K562 (cell line): ENCODE measurements at regions not wholly inside any gene's neighbourhood (a gene's known extent, or its start where the extent isn't known, plus 50 kb on each side); places are given as distances from the start of the nearest gene placed in this dataset.

ENCODE experiments used
- ATAC-seq: fragments of 200-7000 bp; cut with Tn5 transposase; 3 replicates; pipeline ENCODE4 v1.9.1; 2020; ENCODE audit warnings: moderate library complexity
- BruUV-seq: library from RNA; stranded (reverse); fragments of 400-500 nt; replicated peaks from 2 replicates; lab custom pipeline; 2021; lab: Mats Ljungman, UMichigan
- CTCF ChIA-PET: fragments of 300-600 bp; formaldehyde crosslinking; extraction: SDS; loops from one replicate; lab custom pipeline; 2021; ENCODE audit warnings: low intra/inter-chr PET ratio; lab: Yijun Ruan, JAX
- POLR2A ChIA-PET: fragments of 300-600, 350-650 bp; sonication (Branson Sonifier 250); formaldehyde crosslinking; extraction: SDS; loops from one replicate; lab custom pipeline; 2021; ENCODE audit warnings: antibody characterized with exemption, inconsistent platforms; lab: Yijun Ruan, JAX
- DNase-seq, 4 experiments: peaks; one replicate each; pipeline versions ENCODE4 v3.0.0 to v3.0.0-alpha.2; 2011 to 2018; ENCODE audit warnings: low spot score in 3 of 4, mixed read lengths in 3 of 4; ENCODE audit errors: extremely low read depth in 1 of 4
- FAIRE-seq: peaks from 2 replicates; lab custom pipeline; 2011; peaks lifted over from hg19 to GRCh38; lab: Jason Lieb, UNC
- H2AFZ ChIP-seq: 2 replicates; pipeline ENCODE4 v1.6.0; 2011; ENCODE audit warnings: low read depth, low read length, control low read depth, inconsistent platforms
- H3K27ac ChIP-seq: fragments of 200-600 bp; 3 replicates; pipeline ENCODE4 v1.8.0; 2011; ENCODE audit warnings: low read depth, mild to moderate bottlenecking, control low read depth, inconsistent platforms, low read length, moderate library complexity, mixed read lengths; ENCODE audit errors: extremely low read depth
- H3K27me3 ChIP-seq, 2 experiments: fragments of 300-600 bp in 1 of 2; 2 replicates in 1 of 2; 3 replicates in 1 of 2; pipeline versions ENCODE4 v1.6.0 to v1.8.0; 2011; ENCODE audit warnings: inconsistent platforms in 2 of 2, low read length in 2 of 2, mild to moderate bottlenecking in 1 of 2, mixed read lengths in 1 of 2, moderate library complexity in 1 of 2; ENCODE audit not compliant: control insufficient read depth in 2 of 2, insufficient read depth in 2 of 2
- H3K36me3 ChIP-seq: fragments of 300-600 bp; 3 replicates; pipeline ENCODE4 v1.8.0; 2011; ENCODE audit warnings: mild to moderate bottlenecking, low read length, inconsistent platforms; ENCODE audit not compliant: control insufficient read depth, insufficient read depth
- H3K4me1 ChIP-seq, 2 experiments: fragments of 200-600 bp in 1 of 2; replicated peaks in 1 of 2; 2 replicates in 1 of 2; 3 replicates in 1 of 2; pipeline versions ENCODE4 v1.5.1 to v1.8.0; 2011; ENCODE audit warnings: inconsistent platforms in 2 of 2, low read length in 2 of 2, mild to moderate bottlenecking in 1 of 2, mixed read lengths in 1 of 2, moderate library complexity in 1 of 2; ENCODE audit not compliant: control insufficient read depth in 2 of 2, insufficient read depth in 2 of 2
- H3K4me2 ChIP-seq: 2 replicates; pipeline ENCODE4 v1.6.1; 2011; ENCODE audit warnings: low read length, control low read depth, inconsistent platforms, mixed read lengths; ENCODE audit not compliant: insufficient read depth
- H3K4me3 ChIP-seq: fragments of 200-600 bp; sonication (generic), shearing (Covaris generic); 2 replicates; pipeline ENCODE4 v1.5.1; 2016; ENCODE audit warnings: control low read depth, inconsistent platforms
- H3K79me2 ChIP-seq: fragments of 200-600 bp; 3 replicates; pipeline ENCODE4 v1.8.0; 2011; ENCODE audit warnings: low read length, inconsistent platforms; ENCODE audit not compliant: control insufficient read depth, insufficient read depth
- H3K9ac ChIP-seq, 2 experiments: 2 replicates each; pipeline versions ENCODE4 v1.6.0 to v1.6.1; 2011; ENCODE audit warnings: low read depth in 2 of 2, low read length in 2 of 2, control low read depth in 1 of 2, inconsistent platforms in 1 of 2, mild to moderate bottlenecking in 1 of 2, mixed read lengths in 1 of 2; ENCODE audit not compliant: insufficient read depth in 1 of 2
- H3K9me1 ChIP-seq: one replicate; pipeline ENCODE4 v1.6.0; 2011; ENCODE audit warnings: inconsistent platforms, mild to moderate bottlenecking, low read length, moderate library complexity; ENCODE audit not compliant: control insufficient read depth, insufficient read depth
- H3K9me3 ChIP-seq: replicated peaks from 2 replicates; pipeline ENCODE4 v1.5.1; 2011; ENCODE audit warnings: low read depth, low read length, inconsistent platforms; ENCODE audit not compliant: control insufficient read depth, insufficient read depth
- H4K20me1 ChIP-seq: replicated peaks from 2 replicates; pipeline ENCODE4 v1.6.1; 2011; ENCODE audit warnings: low read length, inconsistent platforms, mixed read lengths; ENCODE audit not compliant: control insufficient read depth, insufficient read depth
- CBFA2T3 ChIP-seq: fragments of 450-650 bp; IDR thresholded peaks from 2 replicates; pipeline ENCODE4 v1.6.1; 2017
- GABPB2 ChIP-seq: fragments of 250-450 bp; sonication (Bioruptor Pico); conservative IDR thresholded peaks from 2 replicates; pipeline ENCODE4 v1.5.1; 2021; ENCODE audit warnings: mild to moderate bottlenecking
- IRF2 ChIP-seq: sonication (generic); formaldehyde crosslinking; IDR thresholded peaks from 2 replicates; pipeline ENCODE4 v1.8.1; 2022; ENCODE audit warnings: mild to moderate bottlenecking, missing genetic modification reagents
- MED1 ChIP-seq: sonication (generic); formaldehyde crosslinking; IDR thresholded peaks from 2 replicates; pipeline ENCODE4 v1.8.1; 2023; ENCODE audit warnings: missing genetic modification reagents, borderline replicate concordance
- PHF20 ChIP-seq: fragments of 450-650 bp; IDR thresholded peaks from 2 replicates; pipeline ENCODE4 v1.6.1; 2018; ENCODE audit not compliant: partially characterized antibody
- RFX5 ChIP-seq: IDR thresholded peaks from 2 replicates; pipeline ENCODE4 v1.6.1; 2011; ENCODE audit warnings: low read depth, mild to moderate bottlenecking, improper control_type of control experiment, low read length
- SRF ChIP-seq, 2 experiments: fragments of 250-450, 450-650 bp in 1 of 2; sonication (Bioruptor Pico) in 1 of 2; sonication (generic) in 1 of 2; formaldehyde crosslinking; IDR thresholded peaks; 2 replicates each; pipeline versions ENCODE4 v1.5.0 to v1.5.1; 2020 to 2022; ENCODE audit warnings: mild to moderate bottlenecking in 1 of 2, missing genetic modification reagents in 1 of 2
- STAT5B ChIP-seq: fragments of 250-450 bp; sonication (Bioruptor Pico); IDR thresholded peaks from 2 replicates; pipeline ENCODE4 v1.8.0; 2021; ENCODE audit warnings: mild to moderate bottlenecking, inconsistent platforms
- TAF1 ChIP-seq: IDR thresholded peaks from 2 replicates; pipeline ENCODE4 v1.6.1; 2011; ENCODE audit warnings: mild to moderate bottlenecking, low read length, moderate library complexity; ENCODE audit not compliant: insufficient read depth, control insufficient read depth, severe bottlenecking; ENCODE audit errors: extremely low read depth
- ZKSCAN3 ChIP-seq: fragments of 250-450 bp; sonication (Bioruptor Pico); IDR thresholded peaks from 2 replicates; pipeline ENCODE4 v1.4.0; 2020
- ZNF239 ChIP-seq: fragments of 250-450 bp; sonication (Bioruptor Pico); IDR thresholded peaks from 2 replicates; pipeline ENCODE4 v1.4.0; 2020; ENCODE audit warnings: mild to moderate bottlenecking
- ZNF668 ChIP-seq: fragments of 250-450 bp; sonication (Bioruptor Pico); IDR thresholded peaks from 2 replicates; pipeline ENCODE4 v1.8.0; 2022; ENCODE audit warnings: mild to moderate bottlenecking, inconsistent platforms
- WGBS: fragments of 100-300 bp; shearing (Covaris generic); methylation state at CpG from one replicate; pipeline ENCODE4 v1.1.6; 2016; ENCODE audit warnings: low coverage, mixed read lengths; ENCODE audit not compliant: insufficient coverage; ENCODE audit errors: missing lambda C conversion rate; 5-methylcytosine and 5-hydroxymethylcytosine counted together
- in situ Hi-C: fragments of 300-500 bp; cut with MboI; formaldehyde crosslinking; loops from 4 replicates; pipeline ENCODE4 v1.15.0; 2018; ENCODE audit warnings: inconsistent platforms, mixed read lengths
- intact Hi-C: fragments of 100-400 bp; cut with micrococcal nuclease; formaldehyde crosslinking; loops from 2 replicates; pipeline ENCODE4 v1.14.2; 2022
- TF ChIP-seq, protein P1 (sequence below), 2 experiments: IDR thresholded peaks in 1 of 2; conservative IDR thresholded peaks in 1 of 2; 2 replicates each; pipeline ENCODE4 v1.6.1; 2016; ENCODE audit warnings: low read depth in 2 of 2, mild to moderate bottlenecking in 1 of 2, missing compliant biosample characterization in 1 of 2, missing genetic modification characterization in 1 of 2, moderate library complexity in 1 of 2

DNA sequence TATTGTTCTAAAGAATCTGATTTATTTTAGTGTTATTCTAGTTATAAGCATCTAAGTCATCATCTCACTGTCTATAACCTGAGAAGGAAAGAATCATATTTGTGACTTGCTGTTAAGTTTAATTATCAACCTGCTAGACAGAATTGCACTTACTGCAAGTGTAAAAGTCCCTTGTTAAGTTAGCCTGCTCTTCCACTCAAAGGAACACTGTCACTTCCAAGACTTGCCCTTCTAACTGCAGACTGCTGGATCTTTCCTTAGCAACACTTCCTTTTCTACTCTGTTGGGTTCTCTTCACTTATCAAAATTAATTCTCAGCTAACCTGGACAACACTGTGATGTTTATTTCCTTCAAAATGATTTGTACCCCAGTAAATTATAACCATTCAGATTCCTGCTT lies 323.2 kb upstream of the TFPI start (continued):
- no peak for TF ChIP-seq STAT5B (CRISPR knock-in tag)
- TF ChIP-seq, protein P1, sequence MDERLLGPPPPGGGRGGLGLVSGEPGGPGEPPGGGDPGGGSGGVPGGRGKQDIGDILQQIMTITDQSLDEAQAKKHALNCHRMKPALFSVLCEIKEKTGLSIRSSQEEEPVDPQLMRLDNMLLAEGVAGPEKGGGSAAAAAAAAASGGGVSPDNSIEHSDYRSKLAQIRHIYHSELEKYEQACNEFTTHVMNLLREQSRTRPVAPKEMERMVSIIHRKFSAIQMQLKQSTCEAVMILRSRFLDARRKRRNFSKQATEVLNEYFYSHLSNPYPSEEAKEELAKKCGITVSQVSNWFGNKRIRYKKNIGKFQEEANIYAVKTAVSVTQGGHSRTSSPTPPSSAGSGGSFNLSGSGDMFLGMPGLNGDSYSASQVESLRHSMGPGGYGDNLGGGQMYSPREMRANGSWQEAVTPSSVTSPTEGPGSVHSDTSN (CRISPR knock-in tag; IDR thresholded peaks at IDR 0.05; ENCODE audit: low read depth) = no peak
- TF ChIP-seq, protein P1 (tag; conservative IDR thresholded peaks at IDR 0.05; ENCODE audit: low read depth) = no peak

DNA sequence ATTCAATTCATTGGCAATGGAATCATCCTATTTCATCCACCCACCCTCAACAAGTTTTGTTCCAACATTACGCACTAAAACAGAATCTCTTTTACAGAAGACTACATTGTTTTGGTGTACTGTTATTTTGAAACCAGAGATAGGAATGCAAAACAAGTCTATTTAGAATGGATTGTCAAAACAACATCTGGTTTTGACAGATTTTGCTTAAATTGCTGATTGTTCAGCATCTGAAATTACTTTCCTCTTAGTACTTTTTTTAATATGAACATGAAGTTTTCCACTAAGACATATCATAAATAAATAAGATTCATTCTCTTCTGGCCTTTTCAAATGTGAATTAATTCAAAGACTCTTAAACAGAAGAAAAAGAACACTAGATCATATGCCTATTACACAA lies 323.9 kb upstream of the TFPI start:
- no peaks in the 10 kb centered on the region for H3K4me1 ChIP-seq
- TF ChIP-seq PHF20 (no peak), MED1 (CRISPR knock-in tag) (no peak), ZNF239 (CRISPR knock-in tag) (no peak), TAF1 (no peak), GABPB2 (CRISPR knock-in tag) (no peak), ZKSCAN3 (CRISPR knock-in tag) (no peak), ZNF668 (CRISPR knock-in tag) (no peak), RFX5 (no peak), CBFA2T3 (no peak), SRF (CRISPR knock-in tag; IDR thresholded peaks at IDR 0.05) (no peak), IRF2 (no peak)
- TF ChIP-seq, all 486 proteins: peak for 0
- no peaks in the 10 kb centered on the region for H4K20me1 ChIP-seq
- POLR2A ChIA-PET = no interaction called here
- H3K36me3 ChIP-seq = no peaks in the 10 kb centered on the region
- no peaks in the 10 kb centered on the region for H3K9me1 ChIP-seq
- CTCF ChIA-PET = no interaction called here
- ATAC-seq = no peak
- H3K27ac ChIP-seq = no peak overlapping the region
- no TSS peak for BruUV-seq
- H2AFZ ChIP-seq = no peak overlapping the region
- in situ Hi-C loops = no loop called here
- no peak overlapping the region for H3K9ac ChIP-seq
- WGBS = 15% methylated on average over 1 of the region's 1 CpG
- no peaks in the 10 kb centered on the region for H3K9me3 ChIP-seq
- DNase-seq = no peak
- H3K4me3 ChIP-seq = no peak overlapping the region
- intact Hi-C loops = no loop called here
- H3K4me2 ChIP-seq = no peak overlapping the region
- H3K79me2 ChIP-seq = no peaks in the 10 kb centered on the region
- FAIRE-seq = no peak
- H3K27me3 ChIP-seq = no peaks in the 10 kb centered on the region
